SK-N-SH (cell line): ENCODE measurements at regions not wholly inside any gene's neighbourhood (a gene's known extent, or its start where the extent isn't known, plus 50 kb on each side); places are given as distances from the start of the nearest gene placed in this dataset.

Experiments used
- CTCF ChIA-PET: fragments of 300-600, 350-600 bp; formaldehyde crosslinking; extraction: SDS; loops from one replicate; lab custom pipeline; 2021; lab: Yijun Ruan, JAX
- POLR2A ChIA-PET: fragments of 350-600 bp; sonication (Branson Sonifier 250); formaldehyde crosslinking; extraction: SDS; loops from one replicate; lab custom pipeline; 2020; ENCODE audit warnings: antibody characterized with exemption, inconsistent platforms; lab: Yijun Ruan, JAX
- DNase-seq: peaks from one replicate; pipeline ENCODE4 v3.0.0; 2012
- H2AFZ ChIP-seq: fragments of 200-600 bp; sonication (generic); 2 replicates; pipeline ENCODE4 v1.8.1; 2016; ENCODE audit warnings: antibody characterized with exemption, mild to moderate bottlenecking, low read depth
- H3F3A ChIP-seq: fragments of 200-600 bp; sonication (generic); replicated peaks from 2 replicates; pipeline ENCODE3; 2016; ENCODE audit warnings: antibody characterized with exemption, mild to moderate bottlenecking; ENCODE audit not compliant: insufficient read depth
- H3K27ac ChIP-seq, 2 experiments: fragments of 200-500 bp in 1 of 2; fragments of 200-600 bp in 1 of 2; sonication (Bioruptor generic) in 1 of 2; sonication (generic), shearing (Covaris generic) in 1 of 2; 2 replicates each; pipeline versions ENCODE4 v1.5.1 to v1.6.1; 2014 to 2016; ENCODE audit warnings: low read depth in 2 of 2, inconsistent platforms in 1 of 2, low read length in 1 of 2, mild to moderate bottlenecking in 1 of 2, mixed read lengths in 1 of 2
- H3K27me3 ChIP-seq: fragments of 200-600 bp; sonication (generic), shearing (Covaris generic); 2 replicates; pipeline ENCODE4 v1.6.1; 2016; ENCODE audit warnings: mixed run types; ENCODE audit not compliant: insufficient read depth
- H3K36me3 ChIP-seq, 2 experiments: fragments of 200-500 bp in 1 of 2; fragments of 200-600 bp in 1 of 2; sonication (Bioruptor generic) in 1 of 2; sonication (generic) in 1 of 2; replicated peaks in 1 of 2; 2 replicates each; pipeline versions ENCODE3 to v1.5.1; 2014 to 2016; ENCODE audit warnings: low read length in 1 of 2, mild to moderate bottlenecking in 1 of 2; ENCODE audit not compliant: insufficient read depth in 2 of 2, control insufficient read depth in 1 of 2
- H3K4me1 ChIP-seq, 2 experiments: fragments of 200-500 bp in 1 of 2; fragments of 200-600 bp in 1 of 2; sonication (Bioruptor generic) in 1 of 2; sonication (generic), shearing (Covaris generic) in 1 of 2; 2 replicates each; pipeline versions ENCODE4 v1.5.1 to v1.6.1; 2014 to 2016; ENCODE audit warnings: low read depth in 1 of 2, low read length in 1 of 2, mixed run types in 1 of 2; ENCODE audit not compliant: insufficient read depth in 2 of 2, control insufficient read depth in 1 of 2
- H3K4me2 ChIP-seq: fragments of 200-600 bp; sonication (generic), shearing (Covaris generic); 2 replicates; pipeline ENCODE4 v1.6.1; 2017; ENCODE audit warnings: mixed run types
- H3K4me3 ChIP-seq, 2 experiments: fragments of 200-500 bp in 1 of 2; fragments of 200-600 bp in 1 of 2; sonication (Bioruptor generic) in 1 of 2; sonication (generic), shearing (Covaris generic) in 1 of 2; 2 replicates each; pipeline versions ENCODE4 v1.5.1 to v1.8.1; 2014 to 2016; ENCODE audit warnings: low read depth in 2 of 2, inconsistent platforms in 1 of 2, low read length in 1 of 2, mild to moderate bottlenecking in 1 of 2, mixed read lengths in 1 of 2, moderate library complexity in 1 of 2
- H3K79me2 ChIP-seq: fragments of 200-600 bp; sonication (generic); 2 replicates; pipeline ENCODE4 v1.8.1; 2017; ENCODE audit warnings: mild to moderate bottlenecking; ENCODE audit not compliant: insufficient read depth
- H3K9ac ChIP-seq: fragments of 200-600 bp; sonication (generic); 2 replicates; pipeline ENCODE4 v1.6.1; 2017; ENCODE audit warnings: mixed run types
- H3K9me2 ChIP-seq: fragments of 200-600 bp; sonication (generic); 2 replicates; pipeline ENCODE4 v1.6.1; 2017; ENCODE audit warnings: mixed run types
- H3K9me3 ChIP-seq: fragments of 200-600 bp; sonication (generic); 2 replicates; pipeline ENCODE4 v1.6.1; 2017; ENCODE audit warnings: mixed run types, mild to moderate bottlenecking, moderate library complexity
- H4K20me1 ChIP-seq: fragments of 200-600 bp; sonication (generic); 2 replicates; pipeline ENCODE4 v1.6.1; 2017; ENCODE audit warnings: mild to moderate bottlenecking, mixed run types; ENCODE audit not compliant: insufficient read depth
- CHD2 ChIP-seq: fragments of 150-350 bp; IDR thresholded peaks from 2 replicates; pipeline ENCODE4 v1.6.1; 2018; ENCODE audit warnings: low read length; ENCODE audit not compliant: partially characterized antibody
- EZH2phosphoT487 ChIP-seq: fragments of 200-600 bp; sonication (generic); IDR thresholded peaks from 2 replicates; pipeline ENCODE4 v1.6.1; 2017; ENCODE audit warnings: low read depth, mixed run types, mild to moderate bottlenecking, antibody characterized with exemption, moderate library complexity, borderline replicate concordance
- FOXJ3 ChIP-seq: sonication (generic); formaldehyde crosslinking; IDR thresholded peaks from 2 replicates; pipeline ENCODE4 v1.5.1; 2020; ENCODE audit warnings: mild to moderate bottlenecking, missing genetic modification reagents
- GABPA ChIP-seq: IDR thresholded peaks from 2 replicates; pipeline ENCODE4 v1.4.0; 2012; ENCODE audit warnings: low read depth, mild to moderate bottlenecking
- GATA2 ChIP-seq: sonication (generic); formaldehyde crosslinking; IDR thresholded peaks from 2 replicates; pipeline ENCODE4 v1.5.0; 2020; ENCODE audit warnings: mild to moderate bottlenecking, missing genetic modification reagents
- IRF3 ChIP-seq: fragments of 150-350 bp; IDR thresholded peaks from 2 replicates; pipeline ENCODE4 v1.6.1; 2016; ENCODE audit warnings: mild to moderate bottlenecking, low read depth, low read length
- JUND ChIP-seq: IDR thresholded peaks from 2 replicates; pipeline ENCODE4 v1.4.0; 2012
- NFIC ChIP-seq: IDR thresholded peaks from 2 replicates; pipeline ENCODE4 v1.4.0; 2012; ENCODE audit warnings: borderline replicate concordance
- NRF1 ChIP-seq: IDR thresholded peaks from 2 replicates; pipeline ENCODE4 v1.6.1; 2012; ENCODE audit warnings: low read depth, mild to moderate bottlenecking, low read length
- RCOR1 ChIP-seq: fragments of 150-350 bp; IDR thresholded peaks from 2 replicates; pipeline ENCODE4 v1.6.1; 2017; ENCODE audit warnings: antibody characterized with exemption, low read length
- REST ChIP-seq: IDR thresholded peaks from 2 replicates; pipeline ENCODE4 v1.6.1; 2012; ENCODE audit warnings: mild to moderate bottlenecking, low read depth, low read length, moderate library complexity
- SIN3A ChIP-seq: IDR thresholded peaks from 2 replicates; pipeline ENCODE4 v1.6.1; 2012; ENCODE audit warnings: low read depth, mild to moderate bottlenecking, low read length, moderate library complexity, borderline replicate concordance
- SMC3 ChIP-seq: IDR thresholded peaks from 2 replicates; pipeline ENCODE4 v1.6.1; 2012; ENCODE audit warnings: low read depth, low read length, improper control_type of control experiment
- TAF1 ChIP-seq: IDR thresholded peaks from 2 replicates; pipeline ENCODE4 v1.6.1; 2012; ENCODE audit warnings: low read depth, mild to moderate bottlenecking, low read length, moderate library complexity, borderline replicate concordance
- TCF12 ChIP-seq: IDR thresholded peaks from 2 replicates; pipeline ENCODE4 v1.4.0; 2012
- YY1 ChIP-seq: IDR thresholded peaks from 2 replicates; pipeline ENCODE4 v1.4.0; 2012; ENCODE audit warnings: low read depth, mild to moderate bottlenecking
- WGBS: methylation state at CpG from one replicate; pipeline ENCODE4 v1.1.6; 2017; ENCODE audit warnings: low lambda C conversion rate; 5-methylcytosine and 5-hydroxymethylcytosine counted together

GRCh38 chr4:160819791-160820190 is 1344.0 kb downstream of the FSTL5 start:
- CTCF ChIA-PET = no interaction called here
- Histone ChIP-seq H3K27ac (no peak overlapping the region), H3K4me2 (no peak overlapping the region), H3F3A (no peaks in the 10 kb centered on the region), H3K4me1 (no peaks in the 10 kb centered on the region), H3K9ac (no peak overlapping the region), H2AFZ (no peak overlapping the region), H3K9me3 (no peaks in the 10 kb centered on the region; the same call in 1 of the 2 replicates), H3K27me3 (no peaks in the 10 kb centered on the region), H3K79me2 (no peaks in the 10 kb centered on the region), H3K9me2 (no peaks in the 10 kb centered on the region), H3K4me3 (no peak overlapping the region), H4K20me1 (no peaks in the 10 kb centered on the region), H3K36me3 (no peaks in the 10 kb centered on the region)
- no peak for DNase-seq
- POLR2A ChIA-PET = no interaction called here
- TF ChIP-seq JUND (no peak), EZH2phosphoT487 (no peak), RCOR1 (no peak), SIN3A (no peak), REST (no peak), IRF3 (no peak), NFIC (no peak), GATA2 (CRISPR knock-in tag) (no peak), SMC3 (no peak), YY1 (no peak), TCF12 (no peak), GABPA (no peak)
- 14% methylated on average over 3 of the region's 3 CpGs for WGBS

GRCh38 chr4:160824481-160824880 is 1339.3 kb downstream of the FSTL5 start:
- CTCF ChIA-PET = interaction anchor here (0.7 kb wide), 1 partner anchor 14 kb away, joined by 3 read pairs; no protein-coding TSS in a partner anchor
- H3K9me2 ChIP-seq = 0 out of 2 replicates have a peak, but pooled peaks cover 3% of the 10 kb centered on the region
- no peak overlapping the region for H3K4me3 ChIP-seq
- H2AFZ ChIP-seq = no peak overlapping the region
- no peaks in the 10 kb centered on the region for H3K27me3 ChIP-seq
- H3K4me1 ChIP-seq = peaks cover 0 to 4% of the 10 kb centered on the region in 2 experiments; a peak in 1 of 4 replicates
- H3F3A ChIP-seq = no peaks in the 10 kb centered on the region
- no peaks in the 10 kb centered on the region for H3K79me2 ChIP-seq
- H3K27ac ChIP-seq = no peak overlapping the region
- 13% methylated on average over 2 of the region's 2 CpGs for WGBS
- TF ChIP-seq CHD2 (no peak), FOXJ3 (CRISPR knock-in tag) (no peak), NRF1 (no peak), GABPA (no peak), TAF1 (no peak)
- TF ChIP-seq, all 33 proteins: peak for 0
- H3K9ac ChIP-seq = no peak overlapping the region
- H3K36me3 ChIP-seq = no peaks in the 10 kb centered on the region
- DNase-seq = no peak
- POLR2A ChIA-PET = no interaction called here
- no peaks in the 10 kb centered on the region for H3K9me3 ChIP-seq
- H4K20me1 ChIP-seq = no peaks in the 10 kb centered on the region
- H3K4me2 ChIP-seq = no peak overlapping the region
